Esophagus squamous epithelium (tissue), 4 donors: ENCODE measurements at regions not wholly inside any gene's neighbourhood (a gene's known extent, or its start where the extent isn't known, plus 50 kb on each side); places are given as distances from the start of the nearest gene placed in this dataset.

ENCODE experiments used
- CTCF ChIP-seq, 6 experiments: fragments of 450-650 bp in 4 of 6; fragments of 200-600 bp in 2 of 6; sonication (generic) in 2 of 6; IDR thresholded peaks; one replicate each; pipeline ENCODE4 v1.5.1; 2016 to 2019; ENCODE audit warnings: antibody characterized with exemption in 6 of 6, mild to moderate bottlenecking in 4 of 6, moderate library complexity in 4 of 6
- POLR2A ChIP-seq, 4 donors: fragments of 450-650 bp; IDR thresholded peaks; one replicate each; pipeline ENCODE4 v1.6.1; 2017; ENCODE audit warnings: antibody characterized with exemption in 4 of 4, mild to moderate bottlenecking in 4 of 4, moderate library complexity in 3 of 4

- TF ChIP-seq CTCF (IDR thresholded peaks at IDR 0.05) (no peak), POLR2A (IDR thresholded peaks at IDR 0.05) (no peak)
These were observed 1406.0 kb downstream of the CDY2B start for GRCh38 chrY:16474053-16474452.
